Right forelimb (tissue), 1 donor: ENCODE measurements at regions not wholly inside any gene's neighbourhood (a gene's known extent, or its start where the extent isn't known, plus 50 kb on each side); places are given as distances from the start of the nearest gene placed in this dataset.

Source experiments
- DNase-seq: peaks from one replicate; pipeline ENCODE4 v3.0.0-alpha.2; 2018

DNA sequence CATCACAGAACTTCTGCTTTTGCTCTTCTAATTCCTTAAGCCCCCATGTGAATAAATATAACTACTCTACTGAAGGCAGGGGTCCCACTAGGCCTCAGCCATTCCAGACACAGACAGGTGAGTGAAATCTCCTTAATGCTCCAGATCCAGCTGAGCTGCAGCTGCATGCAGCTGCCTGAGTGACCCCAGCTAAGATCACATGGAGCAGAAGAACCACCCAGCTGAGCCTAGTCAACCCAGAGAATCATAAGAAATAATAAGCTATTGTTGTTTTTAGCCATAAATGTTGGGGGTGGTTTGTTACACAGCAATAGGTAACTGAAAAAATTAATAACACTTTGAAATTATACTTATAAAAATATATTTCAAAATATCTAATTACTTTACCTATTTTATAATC, 220.3 kb downstream of the SIPA1L2 start:
- DNase-seq, result no peak

DNA sequence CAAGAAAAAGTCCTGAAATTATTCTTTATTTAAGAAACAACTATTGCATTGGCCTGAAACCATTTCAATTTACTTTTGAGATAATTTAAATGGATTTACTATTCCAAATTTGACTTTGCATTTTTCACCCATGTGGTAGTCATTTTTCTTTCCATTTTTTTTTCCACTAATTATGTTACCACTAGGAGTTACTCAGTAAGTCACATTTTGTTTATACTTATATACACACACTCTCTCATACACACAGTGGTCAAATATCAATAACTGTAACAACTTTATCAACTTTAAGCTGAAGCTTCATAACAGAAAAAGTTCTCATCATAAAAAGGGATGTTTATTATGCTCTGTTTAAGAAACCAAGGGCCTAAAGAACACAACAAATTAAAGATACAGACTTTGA, 222.8 kb downstream of the SIPA1L2 start:
- no peak for DNase-seq

- no peak for DNase-seq
Measured at GRCh38 chr1:232405781-232406180, 224.2 kb downstream of the SIPA1L2 start.

- no peak for DNase-seq
Measured at GRCh38 chr1:232404981-232405731, 224.8 kb downstream of the SIPA1L2 start.

- DNase-seq, result no peak
Measured at GRCh38 chr1:232404227-232404626, 225.7 kb downstream of the SIPA1L2 start.

DNA sequence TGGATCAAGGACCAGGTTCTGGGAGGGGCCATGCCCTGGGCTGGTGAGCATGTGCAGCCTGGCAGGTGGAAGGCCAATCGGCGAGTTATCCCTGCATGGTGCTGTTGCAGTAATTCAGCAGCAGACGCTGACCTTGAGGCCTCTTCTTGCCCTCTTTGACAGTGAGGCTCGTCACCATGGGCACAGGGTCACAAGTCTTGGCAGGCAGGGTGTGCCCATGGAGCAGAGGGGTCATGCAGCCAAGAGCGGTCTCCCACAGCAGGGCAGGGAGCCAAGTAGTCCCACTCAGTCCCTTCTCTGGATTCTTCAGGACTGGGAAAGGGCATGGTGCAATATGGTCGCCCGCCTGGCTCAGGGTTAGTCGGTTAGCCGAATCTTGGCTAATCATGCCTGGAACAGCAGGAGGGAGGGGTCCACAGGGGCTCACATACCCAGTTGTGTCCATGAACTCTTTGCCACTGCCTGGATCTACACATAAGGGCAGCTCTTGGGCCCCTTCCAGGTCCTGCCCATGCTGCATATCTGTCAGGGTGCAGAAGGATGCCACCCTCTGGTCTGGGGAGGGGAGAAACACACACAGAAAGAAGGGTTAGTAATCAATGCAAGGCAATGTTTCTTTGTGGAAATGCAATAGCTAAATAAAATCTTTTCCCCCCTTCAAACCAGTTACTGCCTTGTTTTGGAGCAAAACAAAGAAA, 226.8 kb downstream of the SIPA1L2 start:
- DNase-seq, result no peak

DNA sequence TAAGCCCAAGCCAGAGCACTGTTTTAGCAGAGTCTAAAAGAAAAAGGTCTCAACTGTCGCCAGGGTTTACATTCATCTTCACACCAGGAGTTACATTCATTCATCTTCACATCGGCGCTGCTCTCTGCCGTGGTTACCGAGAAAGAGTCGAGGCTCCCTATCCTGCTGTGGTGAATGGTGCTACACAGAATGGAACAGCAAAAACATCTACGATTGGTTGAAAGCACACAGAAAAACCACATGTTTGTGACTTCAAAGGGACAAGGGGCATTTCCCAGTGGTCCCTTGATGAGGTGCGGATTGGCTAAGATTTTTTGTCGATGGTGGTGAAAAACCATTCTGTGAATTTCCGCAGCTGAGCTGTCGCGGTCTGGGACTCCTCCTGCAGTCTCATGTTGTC, 231.1 kb downstream of the SIPA1L2 start:
- DNase-seq, result no peak

DNA sequence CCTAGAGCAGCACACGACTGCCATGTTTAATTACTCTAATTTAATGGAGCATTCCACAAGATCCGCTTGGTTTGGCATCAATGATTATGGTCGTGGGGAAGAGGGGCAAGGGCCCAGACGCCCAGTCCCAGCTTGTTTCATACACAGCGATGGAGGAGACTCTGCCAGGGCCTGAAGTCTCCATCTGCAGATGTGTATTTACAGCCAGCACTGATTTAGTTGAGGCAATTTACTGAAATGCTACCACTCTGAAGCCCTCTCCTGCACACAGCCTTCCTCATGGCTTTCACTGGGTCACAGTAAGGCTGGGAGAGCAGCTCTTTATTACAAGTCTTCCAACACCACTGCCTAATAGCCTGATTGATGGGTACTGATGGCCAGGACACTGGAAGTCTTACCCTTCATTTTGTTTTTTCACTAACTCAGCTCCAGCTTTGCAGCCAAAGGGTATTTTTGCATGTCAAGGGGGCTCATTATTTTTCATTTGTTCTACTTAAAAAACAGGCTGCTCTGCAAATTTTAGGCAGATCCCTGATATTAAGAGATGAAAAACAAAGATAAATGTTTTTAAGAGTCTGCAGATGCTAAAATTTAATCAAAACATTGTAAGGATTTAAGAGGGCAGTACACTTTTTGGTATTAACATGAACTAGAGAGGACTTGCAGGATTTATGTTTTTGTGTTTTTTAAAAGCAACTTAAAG, 236.3 kb downstream of the SIPA1L2 start:
- DNase-seq, result no peak

DNA sequence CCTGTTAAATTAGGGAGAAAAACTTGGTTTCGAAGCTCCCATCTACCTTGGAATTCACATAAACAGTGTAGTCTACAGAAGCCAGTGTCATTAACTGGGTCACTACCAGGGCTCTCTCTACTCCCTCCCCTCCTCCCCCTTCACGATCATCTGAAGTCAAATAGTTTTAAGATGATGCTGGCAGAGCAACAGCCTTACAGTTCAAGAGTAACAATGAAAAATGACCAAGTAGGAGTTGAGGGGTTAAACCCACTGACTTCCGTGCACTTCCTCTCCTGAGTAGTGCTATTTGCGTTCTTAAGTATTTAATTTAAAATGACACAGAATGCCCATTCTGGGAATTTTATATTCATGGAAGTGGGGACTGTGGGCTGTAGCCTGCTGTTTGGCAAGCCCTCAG, 236.9 kb downstream of the SIPA1L2 start:
- no peak for DNase-seq

GRCh38 chr1:232390590-232390989, 239.3 kb downstream of the SIPA1L2 start:
- no peak for DNase-seq

DNA sequence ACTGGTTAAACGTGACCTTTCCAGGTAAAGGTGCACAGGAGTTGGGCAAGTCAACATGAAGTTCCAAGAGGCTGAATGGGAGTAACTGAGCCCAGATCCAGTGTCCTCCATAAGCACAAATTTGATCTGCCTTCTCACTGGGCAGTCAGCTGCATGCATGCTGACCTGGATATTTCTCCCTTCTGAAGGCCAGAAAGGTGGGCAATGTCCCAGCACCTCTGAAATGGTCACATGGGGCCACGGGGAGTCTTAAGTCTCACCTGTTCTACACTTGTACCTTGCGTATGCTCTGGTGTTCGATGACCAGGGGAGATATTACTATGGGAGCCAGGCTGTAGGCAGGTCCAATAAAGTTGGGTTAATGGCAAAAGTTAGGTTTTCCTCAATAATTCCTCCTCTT, 240.2 kb downstream of the SIPA1L2 start:
- no peak for DNase-seq

- DNase-seq, result no peak
Measured at GRCh38 chr1:232388363-232388762, 241.6 kb downstream of the SIPA1L2 start.

GRCh38 chr1:232386721-232387510, 243.0 kb downstream of the SIPA1L2 start:
- DNase-seq, result no peak

DNA sequence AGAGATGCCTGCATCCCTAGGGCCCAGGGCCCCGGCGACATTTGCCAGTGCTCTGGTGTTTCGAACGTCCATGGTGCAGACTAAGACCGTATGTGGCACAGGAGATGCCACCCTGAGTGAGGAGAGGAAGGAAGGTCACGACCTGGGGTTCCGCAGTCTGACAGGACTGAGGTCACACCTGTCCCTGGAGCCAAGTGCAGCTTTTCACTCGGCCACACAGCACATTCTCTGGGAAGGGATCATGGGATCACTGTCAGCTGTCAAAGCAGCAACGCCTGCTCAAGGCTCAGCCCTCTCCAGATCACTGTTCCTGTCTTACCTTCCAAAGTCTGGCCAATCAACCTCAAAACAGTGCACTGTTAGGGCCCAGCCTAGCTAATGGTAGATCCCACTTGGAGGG, 243.6 kb downstream of the SIPA1L2 start:
- no peak for DNase-seq

DNA sequence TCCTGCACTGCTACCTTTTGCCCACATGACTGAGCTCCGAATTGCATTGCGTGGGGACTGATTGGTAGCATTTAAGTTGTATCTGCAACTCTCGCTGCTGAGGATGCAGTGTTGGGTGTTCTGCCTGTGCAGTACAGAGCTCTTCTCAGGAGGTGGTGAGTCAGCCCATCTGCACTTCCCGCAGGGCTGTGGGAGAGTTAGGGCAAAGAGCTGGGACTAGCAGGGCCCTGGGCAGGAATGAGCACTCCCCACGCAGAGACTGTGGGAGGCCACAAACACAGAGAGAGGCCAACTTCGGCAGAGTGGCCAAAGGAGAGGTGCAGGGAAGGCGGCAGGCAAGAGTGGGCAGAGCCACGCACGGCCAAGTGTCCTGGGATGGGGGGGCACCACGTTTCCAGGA, 244.7 kb downstream of the SIPA1L2 start:
- DNase-seq, result no peak

DNA sequence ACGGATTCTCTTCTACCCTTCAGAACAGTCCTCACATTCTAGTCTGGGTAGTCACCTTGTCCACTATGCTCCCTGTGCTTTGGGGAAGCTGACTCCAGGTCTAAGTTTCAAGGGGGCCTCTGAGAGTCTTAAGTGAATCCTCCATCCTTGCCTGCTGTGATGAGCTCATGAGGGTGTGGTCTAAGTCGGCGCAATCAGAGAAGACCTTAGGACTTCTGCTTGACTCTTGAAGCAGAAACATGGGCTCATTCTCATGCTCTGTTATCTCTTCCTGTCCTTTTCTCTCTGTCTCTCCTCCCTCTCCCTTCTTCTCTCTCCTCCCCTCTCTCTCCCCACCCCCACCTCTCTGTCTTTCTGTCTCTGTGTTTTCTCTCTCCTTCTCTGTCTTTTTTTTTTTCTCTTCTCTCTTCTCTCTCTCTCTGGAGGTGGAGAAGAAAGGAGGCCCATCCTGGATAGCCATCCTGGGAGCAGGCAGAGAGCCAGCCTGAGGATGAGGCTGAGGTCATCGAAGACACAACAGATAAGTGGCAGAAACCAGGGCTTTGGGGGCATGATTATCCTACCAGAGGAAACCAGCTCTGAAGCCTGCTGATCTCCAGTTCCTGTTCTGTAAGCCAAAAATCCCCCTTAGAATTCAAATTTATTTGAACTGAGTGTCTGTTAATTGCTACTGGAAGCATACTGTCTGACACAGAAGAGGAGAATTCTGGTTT, 245.6 kb downstream of the SIPA1L2 start:
- no peak for DNase-seq

GRCh38 chr1:232383455-232384123, 246.3 kb downstream of the SIPA1L2 start:
- DNase-seq, result no peak

- DNase-seq, result no peak
Measured at GRCh38 chr1:232382671-232383070, 247.3 kb downstream of the SIPA1L2 start.

DNA sequence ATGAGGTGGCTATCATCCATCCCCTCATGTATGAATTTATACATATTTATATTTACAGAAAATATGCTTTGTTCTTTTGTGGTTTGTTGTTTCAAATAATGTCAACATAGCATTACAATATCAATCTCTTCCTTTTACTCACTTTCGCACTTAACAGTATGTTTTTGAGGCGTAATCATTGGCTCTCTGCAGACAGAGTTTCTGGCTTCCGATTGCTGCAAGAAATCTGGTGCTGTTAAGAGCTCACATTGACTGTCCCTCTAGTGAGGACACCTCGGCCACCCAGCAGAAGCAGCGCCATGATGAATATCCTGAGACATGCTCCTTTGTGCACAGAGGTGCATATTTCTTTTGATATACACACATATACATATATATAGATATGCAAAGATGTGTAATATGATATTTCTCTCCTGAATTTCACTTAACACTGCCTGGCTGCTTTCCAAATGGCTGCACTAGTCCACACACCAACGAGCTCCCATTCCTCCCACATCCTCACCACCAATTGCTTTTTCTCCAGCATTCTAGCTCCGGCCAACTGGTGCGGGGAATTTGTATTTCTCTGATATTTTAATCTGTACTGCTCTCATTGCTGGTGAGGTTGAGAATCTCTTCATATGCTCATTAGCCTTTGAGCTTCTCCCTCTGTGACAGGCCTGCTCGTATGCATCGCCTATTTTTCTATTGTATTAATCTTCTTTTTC, 248.4 kb downstream of the SIPA1L2 start:
- no peak for DNase-seq

- DNase-seq, result no peak
Measured at GRCh38 chr1:232380596-232380995, 249.3 kb downstream of the SIPA1L2 start.

DNA sequence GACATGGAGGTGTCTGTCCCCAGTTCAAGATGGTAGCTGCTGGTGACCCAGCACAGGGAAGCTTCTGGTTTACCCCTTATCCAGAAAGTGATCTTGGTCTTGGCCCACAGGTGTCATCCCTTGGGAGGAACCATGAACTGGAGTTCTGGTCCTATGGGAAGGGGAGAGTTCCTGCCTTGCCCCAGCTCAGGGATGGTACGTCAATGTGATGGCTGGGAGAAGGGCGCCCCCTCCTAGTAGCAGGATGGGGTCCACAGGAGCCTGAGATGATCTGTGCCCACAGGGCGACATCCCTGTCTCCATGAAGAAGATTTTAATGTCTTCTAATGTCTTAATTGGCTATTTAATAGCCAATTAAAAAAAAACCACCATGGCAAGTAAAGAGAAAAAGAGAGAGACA, 249.8 kb downstream of the SIPA1L2 start:
- no peak for DNase-seq
